PC-9 (cell line): ENCODE measurements at regions not wholly inside any gene's neighbourhood (a gene's known extent, or its start where the extent isn't known, plus 50 kb on each side); places are given as distances from the start of the nearest gene placed in this dataset.

Experiments used
- EZH2 ChIP-seq: fragments of 200-600 bp; sonication (generic); IDR thresholded peaks from 2 replicates; pipeline ENCODE4 v1.8.0; 2017; ENCODE audit warnings: antibody characterized with exemption, low read depth
- TF ChIP-seq, protein P1 (sequence below): fragments of 200-600 bp; sonication (generic); conservative IDR thresholded peaks from 2 replicates; pipeline ENCODE4 v1.6.1; 2017; ENCODE audit warnings: mixed run types, antibody characterized with exemption, mild to moderate bottlenecking, moderate library complexity

DNA sequence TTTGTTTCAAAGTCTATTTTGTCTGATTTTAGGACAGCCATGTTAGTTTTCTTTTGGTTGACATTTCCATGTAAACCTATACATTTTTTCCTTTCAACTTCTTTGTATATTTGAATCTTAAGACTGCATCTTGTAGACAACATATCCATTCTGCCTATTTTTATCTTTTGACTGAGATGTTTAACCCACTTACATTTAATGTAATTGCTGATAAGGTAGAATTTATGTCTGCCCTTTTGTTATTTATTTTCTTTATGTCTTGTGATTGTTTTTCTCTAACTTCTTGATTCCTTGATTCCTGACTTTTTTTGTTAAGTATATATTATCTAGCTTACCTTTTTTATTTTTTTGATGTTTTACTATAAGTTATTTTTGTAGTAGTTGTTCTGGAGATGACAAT lies 542.5 kb downstream of the SUCLG1 start:
- TF ChIP-seq, protein P1, sequence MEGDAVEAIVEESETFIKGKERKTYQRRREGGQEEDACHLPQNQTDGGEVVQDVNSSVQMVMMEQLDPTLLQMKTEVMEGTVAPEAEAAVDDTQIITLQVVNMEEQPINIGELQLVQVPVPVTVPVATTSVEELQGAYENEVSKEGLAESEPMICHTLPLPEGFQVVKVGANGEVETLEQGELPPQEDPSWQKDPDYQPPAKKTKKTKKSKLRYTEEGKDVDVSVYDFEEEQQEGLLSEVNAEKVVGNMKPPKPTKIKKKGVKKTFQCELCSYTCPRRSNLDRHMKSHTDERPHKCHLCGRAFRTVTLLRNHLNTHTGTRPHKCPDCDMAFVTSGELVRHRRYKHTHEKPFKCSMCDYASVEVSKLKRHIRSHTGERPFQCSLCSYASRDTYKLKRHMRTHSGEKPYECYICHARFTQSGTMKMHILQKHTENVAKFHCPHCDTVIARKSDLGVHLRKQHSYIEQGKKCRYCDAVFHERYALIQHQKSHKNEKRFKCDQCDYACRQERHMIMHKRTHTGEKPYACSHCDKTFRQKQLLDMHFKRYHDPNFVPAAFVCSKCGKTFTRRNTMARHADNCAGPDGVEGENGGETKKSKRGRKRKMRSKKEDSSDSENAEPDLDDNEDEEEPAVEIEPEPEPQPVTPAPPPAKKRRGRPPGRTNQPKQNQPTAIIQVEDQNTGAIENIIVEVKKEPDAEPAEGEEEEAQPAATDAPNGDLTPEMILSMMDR = no peak
- TF ChIP-seq EZH2 = no peak
